ENCODE measurements at regions not wholly inside any gene's neighbourhood (a gene's known extent, or its start where the extent isn't known, plus 50 kb on each side); places are given as distances from the start of the nearest gene placed in this dataset.

GRCh38 chr14:56870336-56870735, 60.1 kb upstream of the OTX2 start:
- TF ChIP-seq EZH2 (IDR thresholded peaks at IDR 0.05): no peak
- no peak for TF ChIP-seq CTCF (IDR thresholded peaks at IDR 0.05)
- TF ChIP-seq EZH2phosphoT487 (IDR thresholded peaks at IDR 0.05): no peak

Data from neural progenitor cell (in vitro differentiated cells).